MCF 10A (cell line): ENCODE measurements at regions not wholly inside any gene's neighbourhood (a gene's known extent, or its start where the extent isn't known, plus 50 kb on each side); places are given as distances from the start of the nearest gene placed in this dataset.
A peak's percentile ranks its signal among the peaks of the same experiment; 100 is the strongest.

Source experiments
- BruUV-seq: library from RNA; stranded (reverse); fragments of 400-500 nt; replicated peaks from 2 replicates; lab custom pipeline; 2021; lab: Mats Ljungman, UMichigan
- CTCF ChIA-PET: fragments of 300-600 bp; sonication (Branson Sonifier 250); formaldehyde crosslinking; extraction: SDS; loops from one replicate; lab custom pipeline; 2021; ENCODE audit warnings: antibody characterized with exemption, inconsistent platforms; lab: Yijun Ruan, JAX
- POLR2A ChIA-PET: fragments of 300-600, 350-650 bp; sonication (Branson Sonifier 250); formaldehyde crosslinking; extraction: SDS; loops from one replicate; lab custom pipeline; 2020; ENCODE audit warnings: antibody characterized with exemption, inconsistent platforms; lab: Yijun Ruan, JAX
- DNase-seq: peaks from one replicate; pipeline ENCODE4 v3.0.0-alpha.2; 2018; ENCODE audit not compliant: unreplicated experiment
- H3K27ac Mint-ChIP-seq: one replicate; pipeline ENCODE4 v1.8.0; 2022; ENCODE audit warnings: mild to moderate bottlenecking, low read depth, mixed read lengths; ENCODE audit not compliant: unreplicated experiment
- H3K27me3 Mint-ChIP-seq: one replicate; pipeline ENCODE4 v1.8.0; 2022; ENCODE audit warnings: mixed read lengths; ENCODE audit not compliant: insufficient read depth, unreplicated experiment
- H3K36me3 Mint-ChIP-seq: one replicate; pipeline ENCODE4 v1.8.0; 2022; ENCODE audit warnings: mild to moderate bottlenecking, moderate library complexity, mixed read lengths; ENCODE audit not compliant: insufficient read depth, unreplicated experiment
- H3K4me1 Mint-ChIP-seq: one replicate; pipeline ENCODE4 v1.8.0; 2022; ENCODE audit warnings: mixed read lengths; ENCODE audit not compliant: insufficient read depth, unreplicated experiment
- H3K4me3 Mint-ChIP-seq: one replicate; pipeline ENCODE4 v1.8.0; 2022; ENCODE audit warnings: mild to moderate bottlenecking, moderate library complexity, mixed read lengths; ENCODE audit not compliant: unreplicated experiment
- H3K9me3 Mint-ChIP-seq: one replicate; pipeline ENCODE4 v1.8.0; 2022; ENCODE audit warnings: mixed read lengths; ENCODE audit not compliant: unreplicated experiment
- intact Hi-C: fragments of 100-400 bp; cut with micrococcal nuclease; formaldehyde crosslinking; loops from 2 replicates; pipeline ENCODE4 v1.14.1; 2022
- TF ChIP-seq, protein P1 (sequence below): fragments of 200-600 bp; IDR thresholded peaks from one replicate; pipeline ENCODE4 v1.8.0; 2022; ENCODE audit warnings: antibody characterized with exemption, mild to moderate bottlenecking; ENCODE audit not compliant: unreplicated experiment

- no peaks in the 10 kb centered on the region for H3K27me3 Mint-ChIP-seq
- no peak overlapping the region for H3K27ac Mint-ChIP-seq
- no peak overlapping the region for H3K4me3 Mint-ChIP-seq
- TF ChIP-seq, protein P1, sequence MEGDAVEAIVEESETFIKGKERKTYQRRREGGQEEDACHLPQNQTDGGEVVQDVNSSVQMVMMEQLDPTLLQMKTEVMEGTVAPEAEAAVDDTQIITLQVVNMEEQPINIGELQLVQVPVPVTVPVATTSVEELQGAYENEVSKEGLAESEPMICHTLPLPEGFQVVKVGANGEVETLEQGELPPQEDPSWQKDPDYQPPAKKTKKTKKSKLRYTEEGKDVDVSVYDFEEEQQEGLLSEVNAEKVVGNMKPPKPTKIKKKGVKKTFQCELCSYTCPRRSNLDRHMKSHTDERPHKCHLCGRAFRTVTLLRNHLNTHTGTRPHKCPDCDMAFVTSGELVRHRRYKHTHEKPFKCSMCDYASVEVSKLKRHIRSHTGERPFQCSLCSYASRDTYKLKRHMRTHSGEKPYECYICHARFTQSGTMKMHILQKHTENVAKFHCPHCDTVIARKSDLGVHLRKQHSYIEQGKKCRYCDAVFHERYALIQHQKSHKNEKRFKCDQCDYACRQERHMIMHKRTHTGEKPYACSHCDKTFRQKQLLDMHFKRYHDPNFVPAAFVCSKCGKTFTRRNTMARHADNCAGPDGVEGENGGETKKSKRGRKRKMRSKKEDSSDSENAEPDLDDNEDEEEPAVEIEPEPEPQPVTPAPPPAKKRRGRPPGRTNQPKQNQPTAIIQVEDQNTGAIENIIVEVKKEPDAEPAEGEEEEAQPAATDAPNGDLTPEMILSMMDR = no peak
- H3K9me3 Mint-ChIP-seq = no peaks in the 10 kb centered on the region
- intact Hi-C loops = no loop called here
- no TSS peak for BruUV-seq
- no peak for DNase-seq
- peaks cover 7% of the 10 kb centered on the region for H3K4me1 Mint-ChIP-seq
- H3K36me3 Mint-ChIP-seq = no peaks in the 10 kb centered on the region
- ChIA-PET CTCF (interaction anchor here (0.6 kb wide), 1 partner anchor 310 kb away, joined by 3 read pairs; no protein-coding TSS in a partner anchor), POLR2A (no interaction called here)
Observed at GRCh38 chr5:38753776-38754175, 92.0 kb upstream of the OSMR start.

- CTCF ChIA-PET = interaction anchor here (0.6 kb wide), 1 partner anchor 9 kb away, joined by 4 read pairs; no protein-coding TSS in a partner anchor
- peak; percentile 8 for DNase-seq
- H3K9me3 Mint-ChIP-seq = no peaks in the 10 kb centered on the region
Observed at GRCh38 chr5:38755181-38755580, 90.6 kb upstream of the OSMR start.

GRCh38 chr5:38756068-38756467 lies 89.7 kb upstream of the OSMR start:
- BruUV-seq = no TSS peak
- CTCF ChIA-PET = no interaction called here
- peaks cover 15% of the 10 kb centered on the region for H3K27me3 Mint-ChIP-seq

More at GRCh38 chr5:38755181-38755580, 90.6 kb upstream of the OSMR start:
- Mint-ChIP-seq H3K4me3 (no peak overlapping the region), H3K36me3 (no peaks in the 10 kb centered on the region), H3K27me3 (peaks cover 6% of the 10 kb centered on the region), H3K4me1 (peaks cover 7% of the 10 kb centered on the region), H3K27ac (no peak overlapping the region)
- intact Hi-C loops = no loop called here
- no TSS peak for BruUV-seq
- TF ChIP-seq, protein P1 = no peak
- POLR2A ChIA-PET = no interaction called here

DNA sequence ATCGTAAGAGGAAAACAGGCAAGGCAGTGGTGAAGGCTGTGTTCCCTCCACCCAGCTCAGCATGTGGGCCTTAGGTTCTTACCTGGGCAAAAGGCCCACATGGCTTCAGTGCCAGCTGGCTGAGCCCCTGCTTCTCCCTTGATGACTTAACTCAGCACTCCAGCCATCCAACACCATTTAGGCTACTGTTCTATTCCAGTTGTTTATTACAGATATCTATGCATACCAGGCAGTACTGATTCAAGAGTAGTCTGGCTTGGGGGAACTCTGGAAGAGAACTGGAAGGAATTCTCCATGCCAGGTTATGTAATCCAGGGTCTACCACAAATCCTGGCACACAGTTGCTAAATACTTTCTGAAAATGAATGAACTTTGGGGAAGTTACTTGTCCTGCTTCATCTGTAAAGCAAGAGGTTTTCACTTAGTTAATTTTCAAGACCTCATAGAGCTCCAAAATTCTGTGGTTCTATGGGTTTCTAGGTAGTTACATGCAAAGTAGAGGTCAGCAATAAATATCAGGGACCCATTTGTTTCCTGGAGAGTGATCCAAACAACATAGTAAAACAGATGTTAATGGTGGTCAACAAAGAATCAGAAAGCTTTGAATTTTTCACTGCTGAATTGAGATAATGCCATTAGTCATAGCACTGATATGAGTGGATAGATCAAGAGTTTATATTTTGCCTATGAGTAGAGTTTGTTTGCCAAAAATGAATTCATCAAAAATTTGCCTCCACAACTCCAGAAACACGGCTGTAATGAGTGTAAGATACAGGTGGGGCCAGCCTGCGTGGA lies 88.2 kb upstream of the OSMR start:
- intact Hi-C loops = no loop called here
- peaks cover 7% of the 10 kb centered on the region for H3K4me1 Mint-ChIP-seq
- no peak overlapping the region for H3K4me3 Mint-ChIP-seq
- H3K27me3 Mint-ChIP-seq = peaks cover 18% of the 10 kb centered on the region
- TF ChIP-seq, protein P1 = no peak
- no TSS peak for BruUV-seq
- CTCF ChIA-PET = interaction anchor here (0.6 kb wide), 1 partner anchor 19 kb away, joined by 3 read pairs; no protein-coding TSS in a partner anchor
- H3K9me3 Mint-ChIP-seq = no peaks in the 10 kb centered on the region
- H3K36me3 Mint-ChIP-seq = no peaks in the 10 kb centered on the region
- no peak for DNase-seq
- no peak overlapping the region for H3K27ac Mint-ChIP-seq
- POLR2A ChIA-PET = no interaction called here

More at GRCh38 chr5:38756068-38756467, 89.7 kb upstream of the OSMR start:
- Mint-ChIP-seq H3K9me3 (no peaks in the 10 kb centered on the region), H3K4me3 (no peak overlapping the region), H3K27ac (no peak overlapping the region), H3K36me3 (no peaks in the 10 kb centered on the region), H3K4me1 (peaks cover 7% of the 10 kb centered on the region)
- TF ChIP-seq, protein P1 = no peak
- DNase-seq = no peak
- POLR2A ChIA-PET = no interaction called here
- intact Hi-C loops = no loop called here
